Muscle of arm (tissue), 1 donor: ENCODE measurements at regions not wholly inside any gene's neighbourhood (a gene's known extent, or its start where the extent isn't known, plus 50 kb on each side); places are given as distances from the start of the nearest gene placed in this dataset.
"Not testable (repeated sequence)": the region's sequence is repeated elsewhere in the genome, so short reads cannot be mapped to it uniquely, and the experiment has no call there.

Experiments used
- DNase-seq: peaks from one replicate; pipeline ENCODE4 v3.0.0-alpha.2; 2013

- no peak for DNase-seq
These were observed 212.7 kb downstream of the CENPC start for GRCh38 chr4:67332627-67333026.

DNA sequence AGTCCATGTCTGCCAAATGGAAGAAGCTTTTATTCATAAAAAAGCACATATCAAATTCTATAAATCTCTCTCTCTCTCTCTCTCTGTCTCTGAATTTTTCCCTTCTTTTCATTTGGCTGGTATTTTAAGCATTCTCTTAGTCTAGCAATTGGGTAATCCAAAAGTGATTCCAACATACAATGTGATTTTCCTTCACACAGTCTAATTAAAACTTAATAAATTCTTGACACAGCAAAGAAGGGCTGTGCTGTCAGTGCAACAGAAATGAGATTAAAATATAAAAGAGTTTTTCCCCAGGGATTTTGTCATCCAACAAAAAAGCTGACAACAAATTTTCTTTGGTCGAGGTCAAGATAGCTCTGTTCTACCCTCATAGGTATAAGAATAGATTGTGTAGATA, 216.9 kb downstream of the CENPC start:
- no peak for DNase-seq

- no peak for DNase-seq
These were observed 217.4 kb downstream of the CENPC start for GRCh38 chr4:67328018-67328278.

DNA sequence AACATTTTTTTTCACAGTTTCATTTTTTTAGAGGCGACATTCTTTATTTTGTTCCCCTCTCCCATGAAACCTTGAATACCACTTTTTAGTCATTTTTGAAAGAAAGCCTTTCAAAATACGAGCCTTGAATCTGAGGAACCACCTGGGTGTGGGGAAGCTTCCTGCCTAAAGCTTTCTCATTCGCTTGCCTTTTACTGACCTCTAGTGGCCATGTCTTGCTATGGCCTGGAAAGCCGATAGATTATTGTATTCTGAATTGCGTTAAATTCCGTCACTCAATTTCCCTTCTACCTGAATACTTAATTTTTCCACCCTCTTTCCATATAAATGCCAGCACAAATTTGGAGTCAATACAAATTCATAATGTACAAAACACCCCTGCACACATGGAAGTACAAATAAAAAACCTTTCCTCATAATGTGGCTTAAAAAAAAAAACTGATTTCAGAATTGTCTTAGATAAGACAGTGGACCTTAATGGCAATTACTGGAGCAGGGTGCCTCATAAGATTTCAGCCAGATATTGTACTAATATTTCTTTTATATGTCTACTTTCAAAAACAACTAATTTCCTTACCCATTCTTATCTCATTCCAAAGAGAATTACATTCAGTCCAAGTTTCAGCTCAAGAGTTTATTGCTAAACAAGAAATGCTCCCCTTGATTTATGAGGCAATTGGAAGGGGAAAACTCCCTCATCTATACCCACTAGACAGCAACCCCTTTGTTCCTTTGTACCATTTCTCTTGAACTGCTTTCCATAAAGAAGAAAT, 217.9 kb downstream of the CENPC start:
- DNase-seq = peak; percentile 55

- no peak for DNase-seq
These were observed 219.5 kb downstream of the CENPC start for GRCh38 chr4:67325791-67326190.

- no peak for DNase-seq
These were observed 224.7 kb downstream of the CENPC start for GRCh38 chr4:67320645-67321044.

- DNase-seq = not testable (repeated sequence)
These were observed 225.7 kb downstream of the CENPC start for GRCh38 chr4:67319607-67320006.

DNA sequence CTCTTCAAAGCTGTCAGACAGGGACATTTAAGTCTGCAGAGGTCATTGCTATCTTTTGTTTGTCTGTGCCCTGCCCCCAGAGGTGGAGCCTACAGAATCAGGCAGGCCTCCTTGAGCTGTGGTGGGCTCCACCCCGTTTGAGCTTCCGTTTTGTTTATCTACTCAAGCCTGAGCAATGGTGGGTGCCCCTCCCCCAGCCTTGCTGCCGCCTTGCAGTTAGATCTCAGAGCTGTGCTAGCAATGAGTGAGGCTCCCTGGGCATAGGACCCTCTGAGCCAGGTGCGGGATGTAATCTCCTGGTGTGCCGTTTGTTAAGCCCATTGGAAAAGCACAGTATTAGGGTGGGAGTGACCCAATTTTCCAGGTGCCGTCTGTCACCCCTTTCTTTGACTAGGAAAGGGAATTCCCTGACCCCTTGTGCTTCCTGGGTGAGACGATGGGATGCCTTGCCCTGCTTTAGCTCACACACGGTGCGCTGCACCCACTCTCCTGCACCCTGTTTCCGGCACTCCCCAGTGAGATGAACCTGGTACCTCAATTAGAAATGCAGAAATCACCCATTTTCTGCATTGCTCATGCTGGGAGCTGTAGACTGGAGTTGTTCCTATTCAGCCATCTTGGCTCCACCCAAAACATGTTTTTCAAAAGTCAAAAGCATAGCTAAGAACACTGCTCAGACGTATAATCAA, 244.7 kb downstream of the CENPC start:
- DNase-seq = not testable (repeated sequence)

DNA sequence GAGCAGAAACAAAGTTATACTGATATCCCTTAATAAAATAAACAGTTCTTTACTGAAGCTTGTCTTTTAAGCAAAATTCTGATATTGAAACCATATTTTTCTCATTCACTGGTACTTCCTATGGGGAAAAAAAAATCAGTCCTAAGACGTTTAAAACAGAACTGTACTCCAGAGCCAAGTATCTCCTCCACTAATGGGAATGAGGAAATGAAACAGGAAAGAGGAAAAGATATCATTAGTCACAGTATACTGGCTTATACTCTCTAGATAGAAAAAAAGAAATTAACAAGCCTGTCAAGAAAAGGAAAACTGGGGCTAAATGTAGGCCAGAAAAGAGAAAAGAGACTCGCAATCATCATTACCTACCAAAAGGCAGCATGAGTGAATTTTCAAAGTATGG, 252.7 kb downstream of the CENPC start:
- no peak for DNase-seq

DNA sequence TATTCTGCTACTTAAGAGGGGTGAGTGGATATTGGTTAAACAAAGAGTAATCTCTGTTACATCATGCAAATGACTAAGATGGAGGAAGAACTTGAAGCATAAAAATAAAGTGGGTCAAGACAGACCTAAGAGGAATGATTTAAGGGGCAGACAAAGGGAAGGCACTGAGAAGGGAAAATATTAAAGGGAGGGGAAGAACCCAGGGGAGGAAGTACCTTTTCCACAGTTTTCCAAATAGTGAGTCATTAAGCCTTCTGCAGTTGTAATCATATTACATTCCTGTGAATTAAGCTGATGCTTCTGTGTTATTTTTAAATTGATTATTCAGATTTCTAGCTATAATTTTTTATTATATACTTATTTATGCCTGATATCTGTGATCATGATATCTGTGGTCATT, 253.3 kb downstream of the CENPC start:
- DNase-seq = no peak

- no peak for DNase-seq
These were observed 253.7 kb downstream of the CENPC start for GRCh38 chr4:67291644-67292043.

DNA sequence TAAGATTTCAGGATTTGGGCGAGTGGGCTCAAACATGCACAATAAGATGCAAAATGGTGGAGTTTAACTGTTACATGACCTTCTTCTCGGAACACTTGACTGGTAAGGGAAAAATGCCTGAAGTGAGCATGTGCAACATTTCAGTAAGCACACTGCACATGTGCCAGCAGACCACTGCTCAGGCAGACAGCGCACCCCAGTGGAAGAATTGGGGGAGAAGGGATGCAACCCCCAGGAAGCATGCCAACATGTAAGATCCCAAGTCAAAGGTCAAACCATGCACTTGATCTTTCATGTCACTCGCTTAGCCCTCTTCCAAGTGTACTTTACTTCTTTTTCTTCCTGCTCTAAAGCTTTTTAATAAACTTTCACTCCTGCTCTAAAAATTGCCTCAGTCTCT, 256.3 kb downstream of the CENPC start:
- DNase-seq = no peak

DNA sequence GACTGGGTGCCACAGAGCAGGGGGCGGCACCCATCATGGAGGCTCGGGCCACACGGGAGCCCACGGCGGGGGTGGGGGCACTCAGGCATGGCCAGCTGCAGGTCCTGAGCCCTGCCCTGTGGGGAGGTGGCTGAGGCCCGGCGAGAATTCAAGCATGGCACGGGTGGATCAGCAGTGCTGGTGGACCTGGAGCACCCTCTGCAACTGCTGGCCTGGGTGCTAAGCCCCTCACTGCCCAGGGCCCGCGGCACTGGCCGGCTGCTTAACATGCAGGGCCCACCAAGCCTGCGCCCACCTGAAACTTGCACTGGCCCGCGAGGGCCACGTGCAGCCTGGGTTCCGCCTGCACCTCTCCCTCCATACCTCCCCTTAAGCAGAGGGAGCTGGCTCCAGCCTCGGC, 258.6 kb downstream of the CENPC start:
- DNase-seq = no peak

- no peak for DNase-seq
These were observed 262.6 kb downstream of the CENPC start for GRCh38 chr4:67282749-67283148.

GRCh38 chr4:67275179-67275750, 270.0 kb downstream of the CENPC start:
- no peak for DNase-seq

- DNase-seq = not testable (repeated sequence)
These were observed 270.6 kb downstream of the CENPC start for GRCh38 chr4:67274671-67275070.

DNA sequence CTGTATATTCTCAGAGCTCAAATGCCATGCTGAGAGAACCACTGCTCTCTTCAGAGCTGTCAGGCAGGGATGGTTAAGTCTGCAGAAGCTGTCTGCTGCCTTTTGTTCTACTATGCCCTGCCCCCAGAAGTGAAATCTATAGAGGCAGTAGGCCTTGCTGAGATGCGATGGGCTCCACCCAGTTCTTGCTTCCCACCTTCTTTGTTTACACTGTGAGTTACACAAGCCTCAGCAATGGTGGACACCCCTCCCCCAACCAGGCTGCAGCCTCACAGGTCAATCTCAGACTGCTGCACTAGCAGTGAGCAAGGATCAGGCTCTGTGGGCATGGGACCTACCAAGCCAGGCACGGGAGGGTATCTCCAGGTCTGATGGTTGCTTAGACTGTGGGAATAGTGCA, 271.6 kb downstream of the CENPC start:
- no peak for DNase-seq

- DNase-seq = no peak
These were observed 283.3 kb downstream of the CENPC start for GRCh38 chr4:67261971-67262370.

- no peak for DNase-seq
These were observed 288.8 kb downstream of the CENPC start for GRCh38 chr4:67256388-67257043.

- no peak for DNase-seq
These were observed 295.0 kb downstream of the CENPC start for GRCh38 chr4:67250131-67250896.

- DNase-seq = no peak
These were observed 308.5 kb downstream of the CENPC start for GRCh38 chr4:67236788-67237187.

GRCh38 chr4:67236318-67236717, 309.0 kb downstream of the CENPC start:
- DNase-seq = no peak
